ENCODE measurements at regions not wholly inside any gene's neighbourhood (a gene's known extent, or its start where the extent isn't known, plus 50 kb on each side); places are given as distances from the start of the nearest gene placed in this dataset.

- no peak for TF ChIP-seq CTCF (IDR thresholded peaks at IDR 0.05; ENCODE audit: control extremely low read depth in 1 of 3, insufficient read depth in 1 of 3, low read depth in 1 of 3, low read length in 3 of 3)
- no peak for TF ChIP-seq CREB1 (IDR thresholded peaks at IDR 0.05)
- TF ChIP-seq CHD2 (IDR thresholded peaks at IDR 0.05; ENCODE audit: low read length): no peak
- TF ChIP-seq CHD7 (IDR thresholded peaks at IDR 0.05; ENCODE audit: insufficient replicate concordance, low read length): no peak
- no peak; the same call in 1 of the 2 replicates for TF ChIP-seq KDM1A (IDR thresholded peaks at IDR 0.05; ENCODE audit: borderline replicate concordance, low read length)
- no peak for TF ChIP-seq SAP30 (IDR thresholded peaks at IDR 0.05; ENCODE audit: insufficient read depth, insufficient replicate concordance, low read length)
These were observed 94.0 kb upstream of the COX7C start (continued) for GRCh38 chr5:86523718-86524117.

All from H1 (cell line).